ENCODE measurements at regions not wholly inside any gene's neighbourhood (a gene's known extent, or its start where the extent isn't known, plus 50 kb on each side); places are given as distances from the start of the nearest gene placed in this dataset.

- H3K27ac ChIP-seq, result no peak overlapping the region
- H3K9me3 ChIP-seq, result no peaks in the 10 kb centered on the region
Observed at GRCh38 chr18:78087338-78087737, 837.7 kb downstream of the GALR1 start.

GRCh38 chr18:78090584-78090983 is 840.9 kb downstream of the GALR1 start:
- H3K4me3 ChIP-seq, result no peak overlapping the region

More at GRCh38 chr18:78087338-78087737, 837.7 kb downstream of the GALR1 start:
- H3K36me3 ChIP-seq, result no peaks in the 10 kb centered on the region
- H3K4me3 ChIP-seq, result no peak overlapping the region
- H3K4me1 ChIP-seq, result no peaks in the 10 kb centered on the region
- H3K27me3 ChIP-seq, result no peaks in the 10 kb centered on the region
- no peak for DNase-seq
- TF ChIP-seq POLR2A (IDR thresholded peaks at IDR 0.05) (no peak), CTCF (IDR thresholded peaks at IDR 0.05) (no peak)

DNA sequence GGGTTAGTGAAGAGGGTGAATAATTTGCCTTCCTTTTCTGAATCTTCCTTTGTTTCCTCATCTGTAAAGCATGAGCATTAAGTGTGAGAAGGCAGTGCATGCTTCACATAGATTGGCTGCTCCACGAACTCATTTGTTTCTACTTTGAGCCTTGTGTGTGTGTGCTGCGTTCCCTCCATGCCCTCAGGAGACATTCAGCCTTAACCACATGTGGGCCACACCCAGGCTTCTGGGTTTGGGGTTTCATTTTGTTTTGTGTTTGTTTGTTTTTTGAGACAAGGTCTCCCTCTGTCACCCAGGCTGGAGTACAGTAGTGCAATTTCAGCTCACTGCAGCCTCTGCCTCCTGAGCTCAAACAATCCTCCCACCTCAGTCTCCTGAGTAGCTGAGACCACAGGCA is 843.3 kb downstream of the GALR1 start:
- Histone ChIP-seq H3K27ac (no peak overlapping the region), H3K36me3 (no peaks in the 10 kb centered on the region), H3K4me1 (no peaks in the 10 kb centered on the region), H3K4me3 (no peak overlapping the region), H3K9me3 (no peaks in the 10 kb centered on the region), H3K27me3 (no peaks in the 10 kb centered on the region)
- TF ChIP-seq CTCF (IDR thresholded peaks at IDR 0.05) (no peak), POLR2A (IDR thresholded peaks at IDR 0.05) (no peak)
- DNase-seq, result no peak

More at GRCh38 chr18:78090584-78090983, 840.9 kb downstream of the GALR1 start:
- H3K27ac ChIP-seq, result no peak overlapping the region
- no peaks in the 10 kb centered on the region for H3K36me3 ChIP-seq
- H3K27me3 ChIP-seq, result no peaks in the 10 kb centered on the region
- H3K4me1 ChIP-seq, result no peaks in the 10 kb centered on the region
- TF ChIP-seq CTCF (IDR thresholded peaks at IDR 0.05) (no peak), POLR2A (IDR thresholded peaks at IDR 0.05) (no peak)
- DNase-seq, result no peak
- H3K9me3 ChIP-seq, result no peaks in the 10 kb centered on the region

GRCh38 chr18:78099979-78100588 is 850.4 kb downstream of the GALR1 start:
- Histone ChIP-seq H3K9me3 (no peaks in the 10 kb centered on the region), H3K36me3 (no peaks in the 10 kb centered on the region), H3K4me1 (no peaks in the 10 kb centered on the region), H3K4me3 (no peak overlapping the region), H3K27me3 (no peaks in the 10 kb centered on the region), H3K27ac (no peak overlapping the region)
- TF ChIP-seq POLR2A (IDR thresholded peaks at IDR 0.05) (no peak), CTCF (IDR thresholded peaks at IDR 0.05) (no peak)
- no peak for DNase-seq

DNA sequence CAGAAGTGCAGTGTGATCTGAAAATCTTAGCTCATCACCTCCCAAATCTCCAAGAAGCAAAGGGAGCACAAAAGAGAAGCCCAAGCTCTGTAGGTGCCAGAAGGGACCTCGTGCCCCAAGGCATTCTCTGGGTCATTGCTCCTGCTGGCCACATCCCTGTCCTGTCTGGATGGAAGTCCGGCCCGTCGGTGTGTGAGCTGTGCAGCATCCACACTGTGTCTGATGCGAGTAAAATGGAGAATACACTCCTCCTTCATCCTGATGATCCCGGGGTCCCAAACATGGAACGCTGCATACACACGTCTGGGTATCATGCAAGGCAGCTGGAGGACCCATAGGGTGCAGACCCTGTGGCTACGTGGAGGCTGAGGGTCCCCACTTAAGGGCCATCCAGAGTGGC is 851.4 kb downstream of the GALR1 start:
- DNase-seq, result no peak
- H3K27me3 ChIP-seq, result no peaks in the 10 kb centered on the region
- TF ChIP-seq CTCF (IDR thresholded peaks at IDR 0.05) (no peak), POLR2A (IDR thresholded peaks at IDR 0.05) (no peak)
- no peaks in the 10 kb centered on the region for H3K9me3 ChIP-seq
- H3K36me3 ChIP-seq, result no peaks in the 10 kb centered on the region
- no peak overlapping the region for H3K27ac ChIP-seq
- H3K4me1 ChIP-seq, result no peaks in the 10 kb centered on the region
- no peak overlapping the region for H3K4me3 ChIP-seq

GRCh38 chr18:78102135-78102534 is 852.5 kb downstream of the GALR1 start:
- Histone ChIP-seq H3K4me1 (no peaks in the 10 kb centered on the region), H3K27ac (no peak overlapping the region), H3K4me3 (no peak overlapping the region), H3K36me3 (no peaks in the 10 kb centered on the region), H3K27me3 (no peaks in the 10 kb centered on the region), H3K9me3 (no peaks in the 10 kb centered on the region)
- TF ChIP-seq CTCF (IDR thresholded peaks at IDR 0.05) (no peak), POLR2A (IDR thresholded peaks at IDR 0.05) (no peak)
- no peak for DNase-seq
